ENCODE measurements at regions not wholly inside any gene's neighbourhood (a gene's known extent, or its start where the extent isn't known, plus 50 kb on each side); places are given as distances from the start of the nearest gene placed in this dataset.

GRCh38 chr20:50386641-50386960, 123.6 kb upstream of the PTPN1 start:
- Histone ChIP-seq H3K27me3 (ENCODE audit: control insufficient read depth, extremely low read depth, insufficient read depth, low read length) (no peaks in the 10 kb centered on the region), H3K36me3 (ENCODE audit: control insufficient read depth in 2 of 2, extremely low read depth in 1 of 2, insufficient read depth in 2 of 2, low read length in 2 of 2) (no peaks in the 10 kb centered on the region), H4K20me1 (ENCODE audit: control insufficient read depth, extremely low read depth, insufficient read depth, low read length) (no peaks in the 10 kb centered on the region), H3K4me1 (ENCODE audit: control insufficient read depth, extremely low read depth, insufficient read depth, low read length) (no peaks in the 10 kb centered on the region), H3K9me1 (ENCODE audit: control insufficient read depth, extremely low read depth, insufficient read depth, low read length) (no peaks in the 10 kb centered on the region), H3K9me3 (ENCODE audit: control insufficient read depth, low read depth, low read length) (no peaks in the 10 kb centered on the region), H2AFZ (ENCODE audit: control insufficient read depth, low read length) (no peak overlapping the region), H3K4me2 (ENCODE audit: control insufficient read depth, extremely low read depth, insufficient read depth, low read depth, low read length) (no peak overlapping the region), H3K27ac (ENCODE audit: control insufficient read depth, insufficient read depth, low read length) (no peak overlapping the region), H3K4me3 (ENCODE audit: control insufficient read depth in 2 of 3, extremely low read depth in 1 of 3, insufficient read depth in 2 of 3, low read depth in 1 of 3, low read length in 3 of 3) (no peak overlapping the region), H3K9ac (ENCODE audit: control insufficient read depth, extremely low read depth, insufficient read depth, low read length) (no peak overlapping the region), H3K79me2 (ENCODE audit: control insufficient read depth, insufficient read depth, low read length) (no peaks in the 10 kb centered on the region)
- FAIRE-seq (no peak), DNase-seq (ENCODE audit: low read depth, low spot score) (no peak)
- dilution Hi-C loops (cut with MboI; ENCODE audit: extremely low pct_ligation_motif_present, low sequenced_read_pairs) = no loop called here
- TF ChIP-seq EZH2 (IDR thresholded peaks at IDR 0.05; ENCODE audit: low read length) (no peak), CTCF (optimal IDR thresholded peaks at IDR 0.05 in 1 of 3, IDR thresholded peaks at IDR 0.05 in 1 of 3, conservative IDR thresholded peaks at IDR 0.05 in 1 of 3; ENCODE audit: extremely low read depth in 1 of 3, insufficient read depth in 2 of 3, low read length in 3 of 3) (no peak)

GRCh38 chr20:50387218-50387995, 122.8 kb upstream of the PTPN1 start:
- no peak overlapping the region for H3K4me3 ChIP-seq (ENCODE audit: control insufficient read depth in 2 of 3, extremely low read depth in 1 of 3, insufficient read depth in 2 of 3, low read depth in 1 of 3, low read length in 3 of 3)
- no peak overlapping the region for H3K4me2 ChIP-seq (ENCODE audit: control insufficient read depth, extremely low read depth, insufficient read depth, low read depth, low read length)
- H3K9ac ChIP-seq (ENCODE audit: control insufficient read depth, extremely low read depth, insufficient read depth, low read length) = no peak overlapping the region
- DNase-seq (ENCODE audit: low read depth, low spot score) (no peak), FAIRE-seq (no peak)
- no peaks in the 10 kb centered on the region for H4K20me1 ChIP-seq (ENCODE audit: control insufficient read depth, extremely low read depth, insufficient read depth, low read length)
- TF ChIP-seq EZH2 (IDR thresholded peaks at IDR 0.05; ENCODE audit: low read length) = no peak
- TF ChIP-seq CTCF (optimal IDR thresholded peaks at IDR 0.05 in 1 of 3, IDR thresholded peaks at IDR 0.05 in 1 of 3, conservative IDR thresholded peaks at IDR 0.05 in 1 of 3; ENCODE audit: extremely low read depth in 1 of 3, insufficient read depth in 2 of 3, low read length in 3 of 3) = no peak
- H3K9me1 ChIP-seq (ENCODE audit: control insufficient read depth, extremely low read depth, insufficient read depth, low read length) = no peaks in the 10 kb centered on the region
- H3K79me2 ChIP-seq (ENCODE audit: control insufficient read depth, insufficient read depth, low read length) = no peaks in the 10 kb centered on the region
- dilution Hi-C loops (cut with MboI; ENCODE audit: extremely low pct_ligation_motif_present, low sequenced_read_pairs) = no loop called here
- no peaks in the 10 kb centered on the region for H3K9me3 ChIP-seq (ENCODE audit: control insufficient read depth, low read depth, low read length)
- H3K27ac ChIP-seq (ENCODE audit: control insufficient read depth, insufficient read depth, low read length) = no peak overlapping the region
- H3K27me3 ChIP-seq (ENCODE audit: control insufficient read depth, extremely low read depth, insufficient read depth, low read length) = no peaks in the 10 kb centered on the region
- no peak overlapping the region for H2AFZ ChIP-seq (ENCODE audit: control insufficient read depth, low read length)
- H3K4me1 ChIP-seq (ENCODE audit: control insufficient read depth, extremely low read depth, insufficient read depth, low read length) = peaks cover 7% of the 10 kb centered on the region
- no peaks in the 10 kb centered on the region for H3K36me3 ChIP-seq (ENCODE audit: control insufficient read depth in 2 of 2, extremely low read depth in 1 of 2, insufficient read depth in 2 of 2, low read length in 2 of 2)

Measured in keratinocyte (primary cell).